ENCODE measurements at regions not wholly inside any gene's neighbourhood (a gene's known extent, or its start where the extent isn't known, plus 50 kb on each side); places are given as distances from the start of the nearest gene placed in this dataset.

DNA sequence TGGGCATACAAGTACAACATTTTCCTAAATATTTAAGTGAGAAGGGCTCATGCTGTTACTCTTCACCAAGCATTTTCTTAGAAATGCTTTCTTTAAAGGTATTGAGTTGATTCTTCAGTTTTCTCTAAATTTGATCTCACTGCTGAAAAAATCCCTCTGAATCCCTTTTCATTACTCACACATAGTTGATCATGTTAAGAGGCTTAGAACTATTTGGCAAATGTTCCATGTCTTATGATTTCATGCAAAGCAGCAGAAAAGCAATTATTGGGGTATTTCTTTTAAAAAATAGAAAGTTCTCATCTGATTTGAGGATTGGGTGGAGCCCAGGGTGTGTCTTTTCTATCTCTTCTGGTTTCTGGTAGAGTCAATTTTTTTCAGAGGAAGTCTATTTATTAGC lies 1079.8 kb upstream of the ZEB2 start:
- no peak for FAIRE-seq
- intact Hi-C loops (cut with DNase I): no loop called here
- no peak overlapping the region for H3K9ac ChIP-seq (ENCODE audit: low read length in 3 of 3)
- TF ChIP-seq, protein P1, sequence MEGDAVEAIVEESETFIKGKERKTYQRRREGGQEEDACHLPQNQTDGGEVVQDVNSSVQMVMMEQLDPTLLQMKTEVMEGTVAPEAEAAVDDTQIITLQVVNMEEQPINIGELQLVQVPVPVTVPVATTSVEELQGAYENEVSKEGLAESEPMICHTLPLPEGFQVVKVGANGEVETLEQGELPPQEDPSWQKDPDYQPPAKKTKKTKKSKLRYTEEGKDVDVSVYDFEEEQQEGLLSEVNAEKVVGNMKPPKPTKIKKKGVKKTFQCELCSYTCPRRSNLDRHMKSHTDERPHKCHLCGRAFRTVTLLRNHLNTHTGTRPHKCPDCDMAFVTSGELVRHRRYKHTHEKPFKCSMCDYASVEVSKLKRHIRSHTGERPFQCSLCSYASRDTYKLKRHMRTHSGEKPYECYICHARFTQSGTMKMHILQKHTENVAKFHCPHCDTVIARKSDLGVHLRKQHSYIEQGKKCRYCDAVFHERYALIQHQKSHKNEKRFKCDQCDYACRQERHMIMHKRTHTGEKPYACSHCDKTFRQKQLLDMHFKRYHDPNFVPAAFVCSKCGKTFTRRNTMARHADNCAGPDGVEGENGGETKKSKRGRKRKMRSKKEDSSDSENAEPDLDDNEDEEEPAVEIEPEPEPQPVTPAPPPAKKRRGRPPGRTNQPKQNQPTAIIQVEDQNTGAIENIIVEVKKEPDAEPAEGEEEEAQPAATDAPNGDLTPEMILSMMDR (IDR thresholded peaks at IDR 0.05; ENCODE audit: borderline replicate concordance, extremely low read depth, insufficient read depth): no peak
- H3K4me3 ChIP-seq (ENCODE audit: low read length in 3 of 3): no peak overlapping the region
- H3K9me3 ChIP-seq (ENCODE audit: control insufficient read depth in 2 of 3, insufficient read depth in 1 of 3, low read length in 3 of 3): no peaks in the 10 kb centered on the region
- no peak overlapping the region for H3K27ac ChIP-seq (ENCODE audit: low read depth in 2 of 2, low read length in 2 of 2)
- H3K36me3 ChIP-seq (ENCODE audit: control insufficient read depth in 2 of 3, insufficient read depth in 3 of 3, low read length in 3 of 3): no peaks in the 10 kb centered on the region
- no peak for DNase-seq
- H3K27me3 ChIP-seq (ENCODE audit: control insufficient read depth, insufficient read depth, low read length): no peaks in the 10 kb centered on the region
- H3K4me1 ChIP-seq (ENCODE audit: control insufficient read depth in 2 of 3, insufficient read depth in 2 of 3, low read depth in 1 of 3, low read length in 3 of 3): no peaks in the 10 kb centered on the region

DNA sequence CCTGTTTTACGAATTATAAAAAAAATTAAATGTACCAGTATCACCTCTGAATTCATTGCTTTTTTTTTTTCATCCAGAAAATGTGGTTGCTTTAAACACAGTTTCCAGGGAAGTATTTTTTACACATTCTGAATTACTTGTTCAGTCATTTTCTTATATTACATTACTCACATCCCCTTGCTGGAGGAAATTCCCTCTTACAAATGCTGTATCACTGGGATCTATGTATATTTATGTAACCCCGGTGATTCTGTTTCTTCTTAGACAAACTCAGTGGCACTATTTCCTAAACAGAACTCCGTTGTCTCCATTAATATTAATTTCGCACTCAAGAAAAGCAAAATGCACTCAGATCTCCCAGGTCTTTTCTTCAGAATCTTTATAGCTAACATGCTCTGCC lies 1078.5 kb upstream of the ZEB2 start:
- Histone ChIP-seq H3K36me3 (ENCODE audit: control insufficient read depth in 2 of 3, insufficient read depth in 3 of 3, low read length in 3 of 3) (no peaks in the 10 kb centered on the region), H3K4me3 (ENCODE audit: low read length in 3 of 3) (no peak overlapping the region), H3K27me3 (ENCODE audit: control insufficient read depth, insufficient read depth, low read length) (no peaks in the 10 kb centered on the region), H3K27ac (ENCODE audit: low read depth in 2 of 2, low read length in 2 of 2) (no peak overlapping the region), H3K9ac (ENCODE audit: low read length in 3 of 3) (no peak overlapping the region), H3K4me1 (ENCODE audit: control insufficient read depth in 2 of 3, insufficient read depth in 2 of 3, low read depth in 1 of 3, low read length in 3 of 3) (no peaks in the 10 kb centered on the region), H3K9me3 (ENCODE audit: control insufficient read depth in 2 of 3, insufficient read depth in 1 of 3, low read length in 3 of 3) (no peaks in the 10 kb centered on the region)
- FAIRE-seq: no peak
- no peak for DNase-seq
- intact Hi-C loops (cut with DNase I): no loop called here
- TF ChIP-seq, protein P1 (IDR thresholded peaks at IDR 0.05; ENCODE audit: borderline replicate concordance, extremely low read depth, insufficient read depth): no peak

DNA sequence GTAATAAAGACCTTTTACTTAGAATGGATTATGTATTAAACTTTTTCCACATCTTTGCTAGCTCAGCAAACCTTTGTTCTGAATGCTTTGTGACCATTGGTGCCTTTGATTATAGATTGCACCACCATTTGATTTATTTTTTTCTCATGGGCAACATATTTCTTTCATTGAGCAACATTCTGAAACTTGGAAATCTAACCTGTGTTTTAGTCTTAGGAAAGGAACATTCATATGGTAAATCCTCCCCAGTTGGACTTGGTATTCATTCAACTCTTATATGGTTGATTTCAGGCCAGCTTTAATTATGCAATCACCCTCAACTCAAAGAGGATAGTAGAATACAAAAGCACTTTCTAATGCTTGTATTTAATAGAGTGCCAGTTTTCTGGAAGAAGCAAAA lies 1077.9 kb upstream of the ZEB2 start:
- no peaks in the 10 kb centered on the region for H3K27me3 ChIP-seq (ENCODE audit: control insufficient read depth, insufficient read depth, low read length)
- TF ChIP-seq, protein P1 (IDR thresholded peaks at IDR 0.05; ENCODE audit: borderline replicate concordance, extremely low read depth, insufficient read depth): no peak
- FAIRE-seq (no peak), DNase-seq (no peak)
- no peaks in the 10 kb centered on the region for H3K4me1 ChIP-seq (ENCODE audit: control insufficient read depth in 2 of 3, insufficient read depth in 2 of 3, low read depth in 1 of 3, low read length in 3 of 3)
- no peak overlapping the region for H3K27ac ChIP-seq (ENCODE audit: low read depth in 2 of 2, low read length in 2 of 2)
- H3K4me3 ChIP-seq (ENCODE audit: low read length in 3 of 3): no peak overlapping the region
- no peak overlapping the region for H3K9ac ChIP-seq (ENCODE audit: low read length in 3 of 3)
- H3K9me3 ChIP-seq (ENCODE audit: control insufficient read depth in 2 of 3, insufficient read depth in 1 of 3, low read length in 3 of 3): no peaks in the 10 kb centered on the region
- H3K36me3 ChIP-seq (ENCODE audit: control insufficient read depth in 2 of 3, insufficient read depth in 3 of 3, low read length in 3 of 3): no peaks in the 10 kb centered on the region
- intact Hi-C loops (cut with DNase I): no loop called here

DNA sequence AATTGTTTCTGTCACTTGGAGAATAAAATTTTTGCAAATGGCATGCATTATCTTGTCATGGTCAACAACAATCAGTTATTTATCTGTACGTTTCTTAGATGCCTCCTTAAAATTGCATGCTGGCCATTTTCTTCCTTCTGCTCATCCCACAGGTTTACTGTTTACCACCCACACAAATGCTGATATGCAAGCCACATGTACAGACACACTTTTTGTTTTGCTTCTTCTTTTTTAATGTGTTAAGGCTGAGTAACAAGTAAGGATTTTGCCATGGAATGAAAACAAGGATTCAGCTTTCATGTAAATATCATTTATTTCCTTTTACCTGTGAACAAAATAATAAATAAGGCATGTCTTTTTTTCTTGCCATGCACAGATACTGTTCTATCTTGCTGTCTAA lies 1077.1 kb upstream of the ZEB2 start:
- Histone ChIP-seq H3K9ac (ENCODE audit: low read length in 3 of 3) (no peak overlapping the region), H3K4me3 (ENCODE audit: low read length in 3 of 3) (no peak overlapping the region), H3K4me1 (ENCODE audit: control insufficient read depth in 2 of 3, insufficient read depth in 2 of 3, low read depth in 1 of 3, low read length in 3 of 3) (no peaks in the 10 kb centered on the region), H3K9me3 (ENCODE audit: control insufficient read depth in 2 of 3, insufficient read depth in 1 of 3, low read length in 3 of 3) (no peaks in the 10 kb centered on the region), H3K27ac (ENCODE audit: low read depth in 2 of 2, low read length in 2 of 2) (no peak overlapping the region), H3K27me3 (ENCODE audit: control insufficient read depth, insufficient read depth, low read length) (no peaks in the 10 kb centered on the region), H3K36me3 (ENCODE audit: control insufficient read depth in 2 of 3, insufficient read depth in 3 of 3, low read length in 3 of 3) (no peaks in the 10 kb centered on the region)
- DNase-seq: no peak
- TF ChIP-seq, protein P1 (IDR thresholded peaks at IDR 0.05; ENCODE audit: borderline replicate concordance, extremely low read depth, insufficient read depth): no peak
- intact Hi-C loops (cut with DNase I): no loop called here
- FAIRE-seq: no peak

All from kidney (tissue), 13 donors.